Natural killer cell (primary cell): ENCODE measurements at regions not wholly inside any gene's neighbourhood (a gene's known extent, or its start where the extent isn't known, plus 50 kb on each side); places are given as distances from the start of the nearest gene placed in this dataset.
"Not testable (repeated sequence)": the region's sequence is repeated elsewhere in the genome, so short reads cannot be mapped to it uniquely, and the experiment has no call there.

Experiments used
- ATAC-seq, 3 donors: fragments of 150-1000 bp in 2 of 3; fragments of 200-7000 bp in 1 of 3; cut with Tn5 transposase; 1 replicate in 1 of 3; 2 replicates in 2 of 3; pipeline ENCODE4 v1.10.0; 2021; ENCODE audit warnings: mild to moderate bottlenecking in 2 of 3, moderate library complexity in 2 of 3
- DNase-seq, 2 donors: peaks; one replicate each; pipeline versions ENCODE4 v3.0.0 to v3.0.0-alpha.2; 2013 to 2021; ENCODE audit warnings: mixed read lengths in 1 of 2
- H3K27ac ChIP-seq: one replicate; pipeline ENCODE4 v1.5.1; 2013; ENCODE audit warnings: mild to moderate bottlenecking, low read length
- H3K27me3 ChIP-seq: one replicate; pipeline ENCODE4 v1.6.1; 2013; ENCODE audit warnings: low read length; ENCODE audit not compliant: control insufficient read depth, insufficient read depth
- H3K36me3 ChIP-seq: one replicate; pipeline ENCODE4 v1.6.1; 2013; ENCODE audit warnings: low read length; ENCODE audit not compliant: control insufficient read depth, insufficient read depth
- H3K4me1 ChIP-seq: one replicate; pipeline ENCODE4 v1.6.1; 2013; ENCODE audit warnings: low read length; ENCODE audit not compliant: control insufficient read depth, insufficient read depth
- H3K4me3 ChIP-seq: one replicate; pipeline ENCODE4 v1.5.1; 2013; ENCODE audit warnings: low read length
- H3K9me3 ChIP-seq: one replicate; pipeline ENCODE4 v1.6.1; 2013; ENCODE audit warnings: low read length; ENCODE audit not compliant: control insufficient read depth, insufficient read depth
- H3K27ac Mint-ChIP-seq, 2 donors: one replicate each; pipeline ENCODE4 v1.8.0; 2022; ENCODE audit warnings: mild to moderate bottlenecking in 2 of 2, mixed read lengths in 2 of 2, moderate library complexity in 1 of 2
- H3K27me3 Mint-ChIP-seq, 2 donors: one replicate each; pipeline ENCODE4 v1.8.0; 2022; ENCODE audit warnings: low read depth in 2 of 2, mixed read lengths in 2 of 2
- H3K36me3 Mint-ChIP-seq: one replicate; pipeline ENCODE4 v1.8.0; 2022; ENCODE audit warnings: mixed read lengths
- H3K4me1 Mint-ChIP-seq, 2 donors: one replicate each; pipeline ENCODE4 v1.8.0; 2022; ENCODE audit warnings: mixed read lengths in 2 of 2
- H3K4me3 Mint-ChIP-seq: one replicate; pipeline ENCODE4 v1.8.0; 2022; ENCODE audit warnings: mild to moderate bottlenecking, moderate library complexity, mixed read lengths
- H3K9me3 Mint-ChIP-seq, 2 donors: one replicate each; pipeline ENCODE4 v1.8.0; 2022; ENCODE audit warnings: mixed read lengths in 2 of 2
- WGBS: methylation state at CpG from one replicate; pipeline ENCODE4 v1.1.7; 2013; ENCODE audit warnings: missing lambda C conversion rate; ENCODE audit not compliant: insufficient coverage; 5-methylcytosine and 5-hydroxymethylcytosine counted together
- intact Hi-C: fragments of 100-400 bp; cut with micrococcal nuclease; formaldehyde crosslinking; loops from one replicate; pipeline ENCODE4 v1.14.2; 2022
- TF ChIP-seq, protein P1 (sequence below): fragments of 200-600 bp; IDR thresholded peaks from one replicate; pipeline ENCODE4 v1.8.0; 2022; ENCODE audit warnings: antibody characterized with exemption

DNA sequence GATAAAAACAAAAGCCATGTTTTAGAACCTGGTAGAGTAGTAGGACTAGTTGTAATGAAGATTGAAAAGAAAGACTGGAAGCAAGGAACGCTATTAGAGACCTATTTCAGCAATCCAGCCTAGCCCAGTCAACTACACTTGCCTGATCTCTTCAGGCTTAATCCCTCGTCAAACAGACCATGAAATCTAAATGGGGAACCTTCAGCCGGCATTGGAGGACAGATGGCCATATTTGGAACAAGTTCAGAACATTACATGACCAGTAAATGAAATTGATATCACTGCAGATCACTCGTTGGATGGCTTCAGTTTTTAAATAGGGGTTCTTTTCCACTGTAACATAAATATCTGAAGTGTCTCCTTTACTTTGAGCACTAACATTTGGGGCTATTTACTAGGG, 84.8 kb upstream of the WDR44 start:
- DNase-seq (no peak), ATAC-seq (no peak)
- intact Hi-C loops = no loop called here
- Histone ChIP-seq H3K36me3 (no peaks in the 10 kb centered on the region), H3K9me3 (no peaks in the 10 kb centered on the region), H3K4me1 (no peaks in the 10 kb centered on the region), H3K4me3 (no peak overlapping the region), H3K27ac (no peak overlapping the region), H3K27me3 (no peaks in the 10 kb centered on the region)
- H3K27ac Mint-ChIP-seq = no peak overlapping the region
- WGBS = 75% methylated on average over 4 of the region's 4 CpGs
- H3K27me3 Mint-ChIP-seq = peaks cover 6 to 21% of the 10 kb centered on the region in 2 donors
- TF ChIP-seq, protein P1, sequence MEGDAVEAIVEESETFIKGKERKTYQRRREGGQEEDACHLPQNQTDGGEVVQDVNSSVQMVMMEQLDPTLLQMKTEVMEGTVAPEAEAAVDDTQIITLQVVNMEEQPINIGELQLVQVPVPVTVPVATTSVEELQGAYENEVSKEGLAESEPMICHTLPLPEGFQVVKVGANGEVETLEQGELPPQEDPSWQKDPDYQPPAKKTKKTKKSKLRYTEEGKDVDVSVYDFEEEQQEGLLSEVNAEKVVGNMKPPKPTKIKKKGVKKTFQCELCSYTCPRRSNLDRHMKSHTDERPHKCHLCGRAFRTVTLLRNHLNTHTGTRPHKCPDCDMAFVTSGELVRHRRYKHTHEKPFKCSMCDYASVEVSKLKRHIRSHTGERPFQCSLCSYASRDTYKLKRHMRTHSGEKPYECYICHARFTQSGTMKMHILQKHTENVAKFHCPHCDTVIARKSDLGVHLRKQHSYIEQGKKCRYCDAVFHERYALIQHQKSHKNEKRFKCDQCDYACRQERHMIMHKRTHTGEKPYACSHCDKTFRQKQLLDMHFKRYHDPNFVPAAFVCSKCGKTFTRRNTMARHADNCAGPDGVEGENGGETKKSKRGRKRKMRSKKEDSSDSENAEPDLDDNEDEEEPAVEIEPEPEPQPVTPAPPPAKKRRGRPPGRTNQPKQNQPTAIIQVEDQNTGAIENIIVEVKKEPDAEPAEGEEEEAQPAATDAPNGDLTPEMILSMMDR = no peak
- no peak overlapping the region for H3K4me3 Mint-ChIP-seq
- no peaks in the 10 kb centered on the region for H3K9me3 Mint-ChIP-seq
- no peaks in the 10 kb centered on the region for H3K4me1 Mint-ChIP-seq
- no peaks in the 10 kb centered on the region for H3K36me3 Mint-ChIP-seq

DNA sequence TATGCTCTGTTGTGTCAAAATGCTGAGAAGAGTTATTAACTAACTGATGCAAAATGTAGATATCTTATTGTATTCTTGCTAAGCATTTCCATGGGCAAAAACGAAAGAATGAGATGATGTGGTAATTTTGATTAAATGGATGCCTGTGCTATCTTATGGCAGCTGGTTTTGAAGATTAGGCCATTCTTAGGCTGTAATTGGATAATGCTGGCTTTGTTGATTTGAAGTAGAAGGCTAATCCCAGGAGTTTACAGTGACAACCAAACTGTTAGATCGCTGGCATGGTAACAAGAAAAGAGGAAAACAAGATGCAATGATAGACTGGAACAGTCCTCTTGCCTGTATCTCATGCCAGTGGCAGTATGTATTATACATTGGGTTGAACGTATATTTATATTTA, 74.1 kb upstream of the WDR44 start:
- intact Hi-C loops = no loop called here
- Mint-ChIP-seq H3K36me3 (no peaks in the 10 kb centered on the region), H3K27me3 (peaks cover 0 to 7% of the 10 kb centered on the region in 2 donors), H3K9me3 (no peaks in the 10 kb centered on the region), H3K4me3 (no peak overlapping the region), H3K4me1 (no peaks in the 10 kb centered on the region), H3K27ac (no peak overlapping the region)
- TF ChIP-seq, protein P1 = no peak
- DNase-seq (no peak), ATAC-seq (no peak)
- Histone ChIP-seq H3K27me3 (no peaks in the 10 kb centered on the region), H3K4me3 (no peak overlapping the region), H3K9me3 (no peaks in the 10 kb centered on the region), H3K36me3 (no peaks in the 10 kb centered on the region), H3K27ac (no peak overlapping the region), H3K4me1 (no peaks in the 10 kb centered on the region)
- WGBS = 64% methylated on average over 1 of the region's 3 CpGs

DNA sequence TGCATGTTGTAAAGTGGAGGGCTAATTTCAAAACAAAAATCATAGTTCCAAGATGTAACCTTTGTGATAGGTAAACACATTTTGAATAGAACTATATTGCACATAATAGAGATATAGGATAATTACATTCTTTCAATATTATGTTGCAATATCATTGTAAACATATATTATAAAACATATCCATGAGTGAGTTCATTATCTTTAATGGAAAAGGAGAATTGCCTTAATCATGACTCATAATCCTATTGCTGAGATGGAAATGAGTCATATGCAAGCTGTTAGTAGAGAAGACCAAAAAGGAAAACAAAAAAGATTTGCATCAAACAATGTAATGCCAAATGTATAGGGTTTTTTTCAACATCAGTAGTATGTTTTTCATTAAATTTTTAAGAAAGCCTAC, 73.7 kb upstream of the WDR44 start:
- TF ChIP-seq, protein P1 = no peak
- no peaks in the 10 kb centered on the region for H3K9me3 Mint-ChIP-seq
- H3K27me3 Mint-ChIP-seq = peaks cover 0 to 7% of the 10 kb centered on the region in 2 donors
- H3K9me3 ChIP-seq = no peaks in the 10 kb centered on the region
- no peaks in the 10 kb centered on the region for H3K27me3 ChIP-seq
- H3K4me1 ChIP-seq = no peaks in the 10 kb centered on the region
- no peak for DNase-seq
- no peak overlapping the region for H3K4me3 Mint-ChIP-seq
- intact Hi-C loops = no loop called here
- no peaks in the 10 kb centered on the region for H3K4me1 Mint-ChIP-seq
- H3K36me3 Mint-ChIP-seq = no peaks in the 10 kb centered on the region
- H3K36me3 ChIP-seq = no peaks in the 10 kb centered on the region
- no peak overlapping the region for H3K27ac Mint-ChIP-seq
- no peak for ATAC-seq
- no peak overlapping the region for H3K4me3 ChIP-seq
- no peak overlapping the region for H3K27ac ChIP-seq

DNA sequence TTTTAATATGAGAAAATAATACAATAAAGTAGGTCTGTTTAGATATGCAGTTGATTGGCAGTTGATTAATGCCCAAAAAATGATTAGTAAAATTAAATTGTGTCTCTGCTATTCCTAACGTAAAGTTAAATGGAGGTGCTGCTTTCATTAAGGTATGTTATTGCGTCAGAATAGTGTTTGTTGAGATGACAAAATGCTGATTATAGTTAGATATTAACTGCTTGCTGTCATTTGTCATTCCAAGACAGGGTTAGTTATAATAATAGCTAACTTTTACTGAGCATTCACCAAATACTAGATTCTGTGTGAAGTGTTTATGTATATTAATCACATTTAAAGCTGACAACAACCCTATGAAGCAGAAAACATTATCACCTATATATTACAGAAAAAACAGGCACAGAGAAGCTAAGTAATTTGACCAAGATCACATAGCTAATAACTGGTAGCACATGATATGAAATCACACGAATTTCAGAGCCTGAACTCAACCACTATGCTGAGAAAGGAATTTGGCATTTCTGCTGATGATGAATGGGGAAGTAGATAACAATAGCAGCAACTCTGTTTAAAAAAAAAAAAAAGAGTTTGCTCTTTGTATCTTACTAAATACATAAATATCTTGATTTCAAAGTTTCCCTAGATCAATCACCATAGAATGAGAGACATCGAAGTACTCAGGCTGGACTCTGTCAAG, 59.7 kb upstream of the WDR44 start:
- H3K4me1 Mint-ChIP-seq = no peaks in the 10 kb centered on the region
- Histone ChIP-seq H3K27me3 (no peaks in the 10 kb centered on the region), H3K9me3 (no peaks in the 10 kb centered on the region), H3K4me3 (no peak overlapping the region), H3K4me1 (no peaks in the 10 kb centered on the region), H3K36me3 (no peaks in the 10 kb centered on the region), H3K27ac (no peak overlapping the region)
- H3K27ac Mint-ChIP-seq = no peak overlapping the region
- 94% methylated on average over 2 of the region's 4 CpGs for WGBS
- no peak overlapping the region for H3K4me3 Mint-ChIP-seq
- DNase-seq (no peak), ATAC-seq (no peak)
- no peaks in the 10 kb centered on the region for H3K9me3 Mint-ChIP-seq
- peaks cover 0 to 9% of the 10 kb centered on the region in 2 donors for H3K27me3 Mint-ChIP-seq
- intact Hi-C loops = no loop called here
- no peaks in the 10 kb centered on the region for H3K36me3 Mint-ChIP-seq
- TF ChIP-seq, protein P1 = no peak

DNA sequence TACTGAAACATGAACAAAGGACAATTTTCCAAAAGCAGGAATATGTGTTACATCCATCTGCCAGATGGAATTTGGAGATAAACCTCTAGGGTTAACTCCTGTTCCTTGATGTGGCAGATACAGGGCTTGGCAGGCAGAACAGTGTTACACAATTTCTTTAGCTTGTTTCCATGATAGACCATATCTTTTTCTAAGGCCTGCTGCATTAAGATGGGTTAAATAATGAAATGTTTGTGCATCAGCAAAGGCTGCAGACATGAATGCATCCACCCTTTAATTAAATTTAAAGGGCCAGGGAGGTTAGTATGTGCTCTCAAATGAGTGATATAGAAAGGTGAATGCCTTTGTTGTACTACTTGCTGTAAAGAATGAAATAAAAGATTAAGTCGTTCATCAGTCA, 50.1 kb upstream of the WDR44 start:
- H3K27ac Mint-ChIP-seq, ATAC-seq, H3K27me3 ChIP-seq, H3K9me3 ChIP-seq, intact Hi-C loops, H3K36me3 ChIP-seq, H3K4me1 Mint-ChIP-seq, H3K27ac ChIP-seq, H3K4me3 Mint-ChIP-seq, H3K36me3 Mint-ChIP-seq, DNase-seq, H3K9me3 Mint-ChIP-seq, H3K4me3 ChIP-seq, H3K4me1 ChIP-seq: not testable (repeated sequence)
- WGBS = no CpG with 5 or more reads among the region's 1 CpG
- H3K27me3 Mint-ChIP-seq = peaks cover 0 to 10% of the 10 kb centered on the region in 2 donors
